Fibroblast of mammary gland (primary cell): ENCODE measurements at regions not wholly inside any gene's neighbourhood (a gene's known extent, or its start where the extent isn't known, plus 50 kb on each side); places are given as distances from the start of the nearest gene placed in this dataset.

Experiments
- DNase-seq: peaks from one replicate; pipeline ENCODE4 v3.0.0-alpha.2; 2010; ENCODE audit warnings: low read depth
- H3K4me3 ChIP-seq: 2 replicates; pipeline ENCODE4 v1.5.1; 2011; ENCODE audit warnings: low read depth, mild to moderate bottlenecking, low read length, moderate library complexity; ENCODE audit not compliant: control insufficient read depth
- TF ChIP-seq, protein P1 (sequence below): conservative IDR thresholded peaks from 2 replicates; pipeline ENCODE4 v1.5.1; 2011; ENCODE audit warnings: low read depth, low read length, inconsistent platforms; ENCODE audit not compliant: control insufficient read depth, insufficient read depth

DNA sequence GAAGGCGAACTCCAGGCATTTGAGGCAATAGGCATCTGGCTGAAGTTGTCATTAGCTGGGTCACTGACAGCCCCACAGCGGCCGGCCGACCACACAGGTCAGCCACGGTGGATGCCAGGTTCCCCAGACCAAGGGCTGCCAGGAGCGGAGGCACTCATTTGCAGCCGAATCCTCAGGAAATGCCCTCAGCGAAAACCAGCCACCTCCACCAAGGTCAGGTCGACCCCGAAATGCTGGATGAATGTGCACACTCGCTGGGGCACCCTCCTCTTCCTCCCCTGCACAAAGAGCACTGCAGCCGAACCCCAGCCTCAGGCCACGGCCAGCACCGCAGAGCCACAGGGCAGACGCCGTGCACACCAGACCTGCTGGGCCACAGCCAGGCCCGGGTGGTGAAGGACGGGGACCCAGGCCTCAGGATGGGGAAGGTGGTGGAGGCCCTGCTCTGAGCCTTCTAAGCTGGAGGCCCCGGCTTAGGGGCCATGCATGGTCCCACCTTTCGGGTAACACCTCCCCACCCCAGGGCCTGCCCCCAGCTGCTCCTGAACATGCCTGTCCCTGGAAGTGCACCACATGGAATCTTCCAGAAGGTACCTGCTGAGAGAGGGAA lies 206.0 kb downstream of the BRD1 start:
- TF ChIP-seq, protein P1, sequence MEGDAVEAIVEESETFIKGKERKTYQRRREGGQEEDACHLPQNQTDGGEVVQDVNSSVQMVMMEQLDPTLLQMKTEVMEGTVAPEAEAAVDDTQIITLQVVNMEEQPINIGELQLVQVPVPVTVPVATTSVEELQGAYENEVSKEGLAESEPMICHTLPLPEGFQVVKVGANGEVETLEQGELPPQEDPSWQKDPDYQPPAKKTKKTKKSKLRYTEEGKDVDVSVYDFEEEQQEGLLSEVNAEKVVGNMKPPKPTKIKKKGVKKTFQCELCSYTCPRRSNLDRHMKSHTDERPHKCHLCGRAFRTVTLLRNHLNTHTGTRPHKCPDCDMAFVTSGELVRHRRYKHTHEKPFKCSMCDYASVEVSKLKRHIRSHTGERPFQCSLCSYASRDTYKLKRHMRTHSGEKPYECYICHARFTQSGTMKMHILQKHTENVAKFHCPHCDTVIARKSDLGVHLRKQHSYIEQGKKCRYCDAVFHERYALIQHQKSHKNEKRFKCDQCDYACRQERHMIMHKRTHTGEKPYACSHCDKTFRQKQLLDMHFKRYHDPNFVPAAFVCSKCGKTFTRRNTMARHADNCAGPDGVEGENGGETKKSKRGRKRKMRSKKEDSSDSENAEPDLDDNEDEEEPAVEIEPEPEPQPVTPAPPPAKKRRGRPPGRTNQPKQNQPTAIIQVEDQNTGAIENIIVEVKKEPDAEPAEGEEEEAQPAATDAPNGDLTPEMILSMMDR, result no peak
- no peak overlapping the region for H3K4me3 ChIP-seq
- DNase-seq, result no peak

DNA sequence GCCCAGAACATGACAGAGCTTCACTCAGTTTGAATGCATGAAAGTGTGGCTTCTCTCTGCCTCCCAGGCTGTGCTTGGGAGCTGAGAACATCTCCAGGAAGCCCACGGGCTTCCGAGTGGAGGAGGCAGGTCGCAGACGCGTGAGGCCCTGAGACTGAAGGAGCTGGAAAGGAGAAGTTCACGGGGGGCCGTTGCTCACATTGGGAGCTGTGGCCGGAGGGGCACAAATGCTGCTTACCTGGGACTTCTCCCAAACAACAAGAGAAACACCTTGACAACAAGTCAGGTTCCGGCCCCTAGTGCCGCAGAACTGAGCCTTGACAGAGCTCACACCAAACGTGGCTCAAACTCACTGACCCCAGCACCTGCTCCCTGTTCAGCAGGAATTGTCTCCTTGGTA lies 207.0 kb downstream of the BRD1 start:
- DNase-seq, result no peak
- TF ChIP-seq, protein P1, result no peak
- no peak overlapping the region for H3K4me3 ChIP-seq

DNA sequence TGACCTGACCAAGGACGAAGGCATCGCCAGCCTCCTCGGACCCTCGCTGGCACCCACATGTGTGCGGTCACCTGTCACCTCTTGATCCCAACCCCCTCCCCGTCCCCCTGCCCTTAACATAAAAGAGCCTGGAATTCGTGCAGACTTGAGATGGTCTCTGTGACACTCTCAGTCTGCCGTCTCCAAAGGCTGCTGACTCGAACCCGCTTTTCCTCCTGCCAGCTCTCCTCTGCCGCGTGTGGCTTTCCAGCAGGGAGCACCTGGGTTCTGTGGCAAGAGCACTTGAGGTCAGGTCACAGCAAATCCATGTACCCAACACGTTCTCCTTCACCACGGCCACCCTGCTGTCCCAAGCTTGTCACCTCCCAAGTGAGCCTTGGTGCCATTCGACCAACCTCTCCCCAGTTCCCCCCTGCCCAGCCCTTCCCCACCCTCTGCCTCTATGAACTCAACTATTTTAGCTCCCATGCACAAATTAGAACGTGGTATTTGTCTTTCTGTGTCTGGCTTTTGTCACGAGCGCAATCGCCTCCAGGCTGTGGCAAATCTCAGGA lies 207.6 kb downstream of the BRD1 start:
- TF ChIP-seq, protein P1, result no peak
- DNase-seq, result no peak
- H3K4me3 ChIP-seq, result no peak overlapping the region

DNA sequence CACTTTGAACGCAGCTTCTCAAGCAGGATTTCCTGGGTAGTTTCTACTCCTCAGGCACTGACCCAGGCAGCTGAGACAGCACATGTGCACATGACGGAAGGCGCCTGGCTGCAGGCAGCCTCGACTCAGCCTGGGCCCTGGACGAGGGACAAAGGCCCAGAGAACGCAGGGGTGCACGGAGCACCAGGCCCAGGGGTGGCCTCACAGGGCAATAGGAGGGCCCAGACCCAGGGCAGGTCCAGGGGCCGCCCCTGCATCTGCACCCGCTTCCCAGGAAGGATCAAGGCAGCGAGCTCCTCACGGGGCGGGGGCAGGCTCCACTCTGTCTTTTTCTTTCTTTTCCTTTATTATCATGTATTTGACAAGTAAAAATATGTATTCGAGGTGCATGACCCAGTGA lies 208.4 kb downstream of the BRD1 start:
- no peak for DNase-seq

DNA sequence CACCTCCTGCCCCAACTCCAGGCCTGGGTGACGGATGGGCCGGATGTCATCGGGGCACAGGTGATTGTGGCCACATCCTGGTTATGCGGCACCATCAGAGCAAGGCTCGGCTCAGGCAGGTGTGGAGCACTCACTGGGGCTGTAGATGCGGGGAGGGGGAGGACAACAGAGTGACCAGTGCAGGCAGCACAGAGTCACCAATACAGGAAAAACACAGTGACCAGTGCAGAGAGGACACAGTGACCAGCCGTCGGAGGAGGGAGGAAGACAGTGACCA lies 209.1 kb downstream of the BRD1 start:
- DNase-seq, result no peak
- TF ChIP-seq, protein P1, result no peak
- no peak overlapping the region for H3K4me3 ChIP-seq

More for the DNA sequence above, 208.4 kb downstream of the BRD1 start:
- no peak overlapping the region for H3K4me3 ChIP-seq
- TF ChIP-seq, protein P1, result no peak

DNA sequence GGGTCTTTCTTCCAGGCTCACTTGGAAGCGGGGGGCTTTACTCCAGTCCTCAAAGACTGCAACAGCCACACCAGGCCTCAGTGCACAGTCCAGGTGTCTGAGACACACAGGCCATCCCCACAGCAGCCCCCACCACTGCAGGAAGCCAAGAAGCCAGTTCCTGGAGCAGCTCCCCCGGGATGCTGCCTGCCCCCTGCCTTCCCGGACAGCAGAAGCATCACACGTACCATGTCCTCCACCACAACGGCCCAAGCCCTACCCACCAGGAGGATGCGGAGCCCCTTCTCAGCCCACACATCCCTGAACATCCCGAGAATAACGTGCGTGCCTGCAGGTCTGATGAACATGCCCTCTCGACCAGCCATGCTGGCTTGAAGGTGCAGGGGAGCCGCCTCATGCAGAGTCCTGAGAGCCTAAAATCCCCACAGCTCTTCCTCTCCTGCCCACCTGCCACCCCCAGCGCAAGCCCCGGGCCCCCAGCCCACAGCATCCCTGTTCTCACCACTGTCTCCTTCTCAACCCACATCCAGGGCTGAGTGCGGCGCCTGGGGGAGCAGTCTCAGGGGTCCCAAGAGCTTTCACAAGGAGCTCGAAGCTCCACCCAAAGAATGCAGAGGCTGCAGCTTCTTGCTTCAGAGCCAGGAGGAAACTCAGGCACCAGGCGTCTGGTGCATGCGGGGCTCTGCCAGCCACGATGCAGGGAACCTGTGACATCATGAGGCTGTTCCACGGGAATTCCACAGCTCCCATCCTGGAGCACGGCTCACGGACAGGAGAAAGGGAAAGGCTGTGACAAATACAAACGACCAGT lies 209.6 kb downstream of the BRD1 start:
- H3K4me3 ChIP-seq, result no peak overlapping the region
- DNase-seq, result no peak
- TF ChIP-seq, protein P1, result no peak
